GM10248 (cell line): ENCODE measurements at regions not wholly inside any gene's neighbourhood (a gene's known extent, or its start where the extent isn't known, plus 50 kb on each side); places are given as distances from the start of the nearest gene placed in this dataset.

Source experiments
- CTCF ChIA-PET: fragments of 300-600 bp; sonication (Branson Sonifier 250); formaldehyde crosslinking; extraction: SDS; loops from one replicate; lab custom pipeline; 2021; ENCODE audit warnings: antibody characterized with exemption; lab: Yijun Ruan, JAX
- POLR2A ChIA-PET: fragments of 350-650 bp; sonication (Branson Sonifier 250); formaldehyde crosslinking; extraction: SDS; loops from one replicate; lab custom pipeline; 2020; ENCODE audit warnings: antibody characterized with exemption; lab: Yijun Ruan, JAX
- DNase-seq: peaks from one replicate; pipeline ENCODE4 v3.0.0; 2012; ENCODE audit errors: extremely low spot score
- CTCF ChIP-seq: IDR thresholded peaks from 2 replicates; pipeline ENCODE4 v1.5.1; 2012; ENCODE audit warnings: mild to moderate bottlenecking, low read depth; ENCODE audit errors: extremely low read depth, missing control alignments, control extremely low read depth

GRCh38 chr7:19972876-19973275 lies 199.5 kb upstream of the TMEM196 start:
- TF ChIP-seq CTCF = no peak
- no peak for DNase-seq
- CTCF ChIA-PET = interaction anchor here (1.0 to 2.2 kb wide), 2 partner anchors 10 kb away, joined by 5 to 9 read pairs; no protein-coding TSS in a partner anchor
- POLR2A ChIA-PET = no interaction called here

GRCh38 chr7:19971956-19972355 lies 198.5 kb upstream of the TMEM196 start:
- DNase-seq = no peak
- no peak for TF ChIP-seq CTCF
- ChIA-PET POLR2A (no interaction called here), CTCF (interaction anchor here (1.2 to 2.2 kb wide), 2 partner anchors 9 kb away, joined by 3 to 9 read pairs; no protein-coding TSS in a partner anchor)

- POLR2A ChIA-PET = no interaction called here
- CTCF ChIA-PET = interaction anchor here (1.2 kb wide), 1 partner anchor 12 kb away, joined by 4 read pairs; no protein-coding TSS in a partner anchor
Observed at GRCh38 chr7:19970514-19970913, 197.1 kb upstream of the TMEM196 start.

GRCh38 chr7:19969859-19970493 lies 196.6 kb upstream of the TMEM196 start:
- ChIA-PET CTCF (interaction anchor here (1.2 kb wide), 1 partner anchor 13 kb away, joined by 4 read pairs; no protein-coding TSS in a partner anchor), POLR2A (no interaction called here)
- TF ChIP-seq CTCF = no peak
- no peak for DNase-seq

More at GRCh38 chr7:19970514-19970913, 197.1 kb upstream of the TMEM196 start:
- DNase-seq = no peak
- TF ChIP-seq CTCF = no peak

GRCh38 chr7:19964246-19964645 lies 190.8 kb upstream of the TMEM196 start:
- no peak for DNase-seq
- CTCF ChIA-PET = interaction anchor here (0.7 to 2.8 kb wide), 5 partner anchors 9 to 239 kb away, joined by 3 to 9 read pairs (median 8); no protein-coding TSS in a partner anchor
- no peak for TF ChIP-seq CTCF
- POLR2A ChIA-PET = no interaction called here

GRCh38 chr7:19963695-19964094 lies 190.3 kb upstream of the TMEM196 start:
- TF ChIP-seq CTCF = no peak
- no peak for DNase-seq
- POLR2A ChIA-PET = no interaction called here
- CTCF ChIA-PET = interaction anchor here (0.9 to 2.8 kb wide), 6 partner anchors 9 to 240 kb away, joined by 3 to 9 read pairs (median 6); no protein-coding TSS in a partner anchor
